HG02623 (cell line): ENCODE measurements at regions not wholly inside any gene's neighbourhood (a gene's known extent, or its start where the extent isn't known, plus 50 kb on each side); places are given as distances from the start of the nearest gene placed in this dataset.
A peak's percentile ranks its signal among the peaks of the same experiment; 100 is the strongest.

Experiments
- ATAC-seq: cut with Tn5 transposase; IDR thresholded peaks from one replicate; pipeline ENCODE4 v1.9.1; 2021; ENCODE audit warnings: moderate library complexity; ENCODE audit not compliant: unreplicated experiment

- ATAC-seq, result no peak
Observed at GRCh38 chr2:20150110-20150706, 74.7 kb downstream of the SDC1 start.

- no peak for ATAC-seq
Observed at GRCh38 chr2:20149703-20150030, 75.3 kb downstream of the SDC1 start.

GRCh38 chr2:20148923-20149702 lies 75.8 kb downstream of the SDC1 start:
- ATAC-seq, result no peak

- no peak for ATAC-seq
Observed at GRCh38 chr2:20148426-20148922, 76.5 kb downstream of the SDC1 start.

GRCh38 chr2:20147351-20147750 lies 77.6 kb downstream of the SDC1 start:
- no peak for ATAC-seq

GRCh38 chr2:20146401-20146800 lies 78.5 kb downstream of the SDC1 start:
- ATAC-seq, result no peak

- ATAC-seq, result peak; percentile 92
Observed at GRCh38 chr2:20145497-20146193, 79.3 kb downstream of the SDC1 start.

GRCh38 chr2:20144861-20145260 lies 80.1 kb downstream of the SDC1 start:
- no peak for ATAC-seq

- ATAC-seq, result no peak
Observed at GRCh38 chr2:20144196-20144595, 80.7 kb downstream of the SDC1 start.

GRCh38 chr2:20143263-20143662 lies 81.7 kb downstream of the SDC1 start:
- no peak for ATAC-seq

- no peak for ATAC-seq
Observed at GRCh38 chr2:20141806-20142205, 83.1 kb downstream of the SDC1 start.

GRCh38 chr2:20141056-20141762 lies 83.7 kb downstream of the SDC1 start:
- no peak for ATAC-seq

GRCh38 chr2:20140321-20141055 lies 84.4 kb downstream of the SDC1 start:
- no peak for ATAC-seq

- ATAC-seq, result no peak
Observed at GRCh38 chr2:20139407-20140172, 85.3 kb downstream of the SDC1 start.

- no peak for ATAC-seq
Observed at GRCh38 chr2:20138696-20139095, 86.2 kb downstream of the SDC1 start.

GRCh38 chr2:20137884-20138283 lies 86.5 kb upstream of the LAPTM4A start:
- no peak for ATAC-seq

- ATAC-seq, result no peak
Observed at GRCh38 chr2:20137131-20137571, 85.7 kb upstream of the LAPTM4A start.

- ATAC-seq, result no peak
Observed at GRCh38 chr2:20136149-20136548, 84.7 kb upstream of the LAPTM4A start.

GRCh38 chr2:20135631-20136050 lies 84.2 kb upstream of the LAPTM4A start:
- peak; percentile 69 for ATAC-seq

GRCh38 chr2:20132990-20133535 lies 81.6 kb upstream of the LAPTM4A start:
- no peak for ATAC-seq
